ENCODE measurements at regions not wholly inside any gene's neighbourhood (a gene's known extent, or its start where the extent isn't known, plus 50 kb on each side); places are given as distances from the start of the nearest gene placed in this dataset.

DNA sequence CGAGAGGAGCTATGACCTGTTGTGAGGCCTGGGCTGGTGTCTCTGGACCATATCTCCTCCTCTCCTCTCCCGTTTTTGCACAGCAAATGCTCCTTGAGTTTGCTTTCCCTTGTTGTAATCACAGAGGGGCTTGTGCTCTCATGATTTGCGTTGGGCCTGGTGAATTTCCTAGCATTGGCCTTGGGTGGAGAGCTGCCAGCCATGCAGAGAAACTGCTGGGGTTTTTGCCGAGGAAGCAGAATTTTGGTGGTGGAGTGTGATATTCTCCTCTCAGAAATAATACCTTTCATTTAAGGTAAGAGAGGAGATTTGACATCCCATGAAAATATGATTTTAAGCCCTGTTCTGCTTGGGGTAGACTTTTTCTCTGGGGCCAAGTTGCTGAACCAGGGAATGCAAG lies 175.7 kb upstream of the CADM1 start:
- Histone ChIP-seq H3K9ac (ENCODE audit: low read length) (no peak overlapping the region), H3K4me2 (ENCODE audit: low read length) (no peak overlapping the region), H3K9me3 (ENCODE audit: low read length) (no peaks in the 10 kb centered on the region), H3K4me1 (ENCODE audit: insufficient read depth, low read length, severe bottlenecking) (no peaks in the 10 kb centered on the region), H3K36me3 (ENCODE audit: insufficient read depth, low read length) (no peaks in the 10 kb centered on the region), H3K27me3 (ENCODE audit: insufficient read depth, low read length) (no peaks in the 10 kb centered on the region), H3K79me2 (ENCODE audit: insufficient read depth, low read length) (no peaks in the 10 kb centered on the region), H3F3A (ENCODE audit: insufficient read depth, low read length) (no peaks in the 10 kb centered on the region), H4K20me1 (ENCODE audit: insufficient read depth, low read length) (no peaks in the 10 kb centered on the region), H3K27ac (ENCODE audit: low read depth, low read length, poor library complexity, severe bottlenecking) (no peak overlapping the region), H3K9me2 (ENCODE audit: low read depth, low read length) (no peaks in the 10 kb centered on the region), H2AFZ (ENCODE audit: low read length) (no peak overlapping the region), H3K4me3 (ENCODE audit: low read depth, low read length, poor library complexity, severe bottlenecking) (no peak overlapping the region)
- TF ChIP-seq CTCF (IDR thresholded peaks at IDR 0.05; ENCODE audit: low read length) (no peak), EZH2 (IDR thresholded peaks at IDR 0.05; ENCODE audit: borderline replicate concordance, low read length) (no peak)

GRCh38 chr11:115678942-115679341 lies 174.7 kb upstream of the CADM1 start:
- Histone ChIP-seq H3K4me3 (ENCODE audit: low read depth, low read length, poor library complexity, severe bottlenecking) (no peak overlapping the region), H3K9ac (ENCODE audit: low read length) (no peak overlapping the region), H3K79me2 (ENCODE audit: insufficient read depth, low read length) (no peaks in the 10 kb centered on the region), H3K9me3 (ENCODE audit: low read length) (no peaks in the 10 kb centered on the region), H3K27ac (ENCODE audit: low read depth, low read length, poor library complexity, severe bottlenecking) (no peak overlapping the region), H3K36me3 (ENCODE audit: insufficient read depth, low read length) (no peaks in the 10 kb centered on the region), H3F3A (ENCODE audit: insufficient read depth, low read length) (no peaks in the 10 kb centered on the region), H2AFZ (ENCODE audit: low read length) (no peak overlapping the region), H4K20me1 (ENCODE audit: insufficient read depth, low read length) (no peaks in the 10 kb centered on the region), H3K4me1 (ENCODE audit: insufficient read depth, low read length, severe bottlenecking) (no peaks in the 10 kb centered on the region), H3K4me2 (ENCODE audit: low read length) (no peak overlapping the region), H3K9me2 (ENCODE audit: low read depth, low read length) (no peaks in the 10 kb centered on the region), H3K27me3 (ENCODE audit: insufficient read depth, low read length) (no peaks in the 10 kb centered on the region)
- no peak for TF ChIP-seq EZH2 (IDR thresholded peaks at IDR 0.05; ENCODE audit: borderline replicate concordance, low read length)
- no peak for TF ChIP-seq CTCF (IDR thresholded peaks at IDR 0.05; ENCODE audit: low read length)

DNA sequence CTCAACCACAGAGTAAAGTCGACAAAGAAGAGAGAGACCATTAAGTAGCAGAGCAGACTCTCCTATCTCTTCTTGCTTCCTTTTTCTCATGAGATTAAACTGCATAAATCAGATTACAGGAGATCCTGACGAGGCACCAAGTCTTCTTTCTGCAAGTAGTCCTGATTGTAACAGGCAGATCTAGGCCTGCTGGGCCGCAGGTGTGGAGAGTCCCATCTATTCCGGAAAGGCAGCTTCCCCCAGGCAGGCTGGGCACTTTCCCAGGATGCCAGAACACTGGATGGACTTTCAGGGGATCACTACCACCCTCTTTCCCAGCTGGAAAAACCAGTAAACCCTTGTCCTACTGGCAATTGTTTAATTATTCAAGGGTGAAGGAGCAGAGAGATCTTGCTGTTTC lies 173.0 kb upstream of the CADM1 start:
- no peak for TF ChIP-seq EZH2 (IDR thresholded peaks at IDR 0.05; ENCODE audit: borderline replicate concordance, low read length)
- TF ChIP-seq CTCF (IDR thresholded peaks at IDR 0.05; ENCODE audit: low read length) = no peak
- H3K4me1 ChIP-seq (ENCODE audit: insufficient read depth, low read length, severe bottlenecking) = no peaks in the 10 kb centered on the region
- H3K4me3 ChIP-seq (ENCODE audit: low read depth, low read length, poor library complexity, severe bottlenecking) = no peak overlapping the region
- no peaks in the 10 kb centered on the region for H3F3A ChIP-seq (ENCODE audit: insufficient read depth, low read length)
- H3K4me2 ChIP-seq (ENCODE audit: low read length) = no peak overlapping the region
- no peaks in the 10 kb centered on the region for H3K9me2 ChIP-seq (ENCODE audit: low read depth, low read length)
- no peak overlapping the region for H3K9ac ChIP-seq (ENCODE audit: low read length)
- no peak overlapping the region for H2AFZ ChIP-seq (ENCODE audit: low read length)
- H3K36me3 ChIP-seq (ENCODE audit: insufficient read depth, low read length) = no peaks in the 10 kb centered on the region
- H3K9me3 ChIP-seq (ENCODE audit: low read length) = no peaks in the 10 kb centered on the region
- H4K20me1 ChIP-seq (ENCODE audit: insufficient read depth, low read length) = no peaks in the 10 kb centered on the region
- no peak overlapping the region for H3K27ac ChIP-seq (ENCODE audit: low read depth, low read length, poor library complexity, severe bottlenecking)
- no peaks in the 10 kb centered on the region for H3K79me2 ChIP-seq (ENCODE audit: insufficient read depth, low read length)
- H3K27me3 ChIP-seq (ENCODE audit: insufficient read depth, low read length) = no peaks in the 10 kb centered on the region

Data from OCI-LY1 (cell line).